GM19467 (cell line): ENCODE measurements at regions not wholly inside any gene's neighbourhood (a gene's known extent, or its start where the extent isn't known, plus 50 kb on each side); places are given as distances from the start of the nearest gene placed in this dataset.
"Not testable (repeated sequence)": the region's sequence is repeated elsewhere in the genome, so short reads cannot be mapped to it uniquely, and the experiment has no call there.

Source experiments
- ATAC-seq: cut with Tn5 transposase; IDR thresholded peaks from one replicate; pipeline ENCODE4 v1.9.1; 2021; ENCODE audit warnings: mild to moderate bottlenecking, moderate library complexity; ENCODE audit not compliant: unreplicated experiment

DNA sequence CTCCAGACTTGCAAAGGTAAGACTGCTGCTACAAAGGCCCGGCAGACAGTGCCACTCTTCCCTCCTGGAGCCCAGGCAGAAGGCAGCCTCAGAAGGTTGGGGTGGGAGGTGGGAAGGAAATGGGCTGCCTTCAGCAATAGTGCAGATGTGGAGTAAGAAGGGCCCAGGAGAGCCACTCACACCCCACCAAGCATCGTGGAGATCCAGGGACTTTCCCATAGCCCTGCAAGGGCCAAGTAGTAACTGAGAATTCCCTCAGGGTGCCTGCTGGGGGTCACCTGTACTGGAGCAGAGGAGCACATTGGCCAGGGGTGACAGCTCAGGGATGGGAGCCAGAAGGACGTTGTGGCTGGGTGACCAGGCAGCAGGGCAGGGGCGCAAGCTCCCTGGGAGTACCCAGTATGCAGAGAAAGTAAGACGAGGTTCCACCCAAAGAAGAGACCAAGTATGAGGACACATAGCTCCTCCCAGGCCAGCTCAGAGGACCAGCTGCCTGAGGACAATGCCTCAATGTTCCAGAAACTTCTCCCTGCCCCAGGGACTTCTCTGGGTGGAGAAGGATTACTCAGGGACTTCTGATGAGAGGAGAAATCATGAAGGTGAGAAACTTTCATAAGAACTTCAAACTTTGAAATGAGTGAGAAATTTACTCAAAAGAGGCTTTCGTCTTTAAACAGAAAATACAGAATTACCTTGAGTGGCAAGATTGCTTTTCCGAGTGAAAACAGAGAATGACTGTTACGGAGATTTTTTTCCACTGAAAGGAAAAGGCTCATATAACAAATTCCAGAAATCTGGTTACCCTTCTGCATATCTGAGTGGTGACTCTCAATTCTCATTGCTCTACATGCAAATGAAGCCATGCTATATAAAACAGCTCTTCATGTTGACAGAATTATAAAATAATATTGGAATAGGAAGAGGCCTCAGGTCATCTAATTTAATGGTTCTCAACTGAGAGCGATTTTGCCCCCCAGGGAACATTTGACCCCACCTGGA, 87.9 kb upstream of the TRIO start:
- ATAC-seq, result no peak

DNA sequence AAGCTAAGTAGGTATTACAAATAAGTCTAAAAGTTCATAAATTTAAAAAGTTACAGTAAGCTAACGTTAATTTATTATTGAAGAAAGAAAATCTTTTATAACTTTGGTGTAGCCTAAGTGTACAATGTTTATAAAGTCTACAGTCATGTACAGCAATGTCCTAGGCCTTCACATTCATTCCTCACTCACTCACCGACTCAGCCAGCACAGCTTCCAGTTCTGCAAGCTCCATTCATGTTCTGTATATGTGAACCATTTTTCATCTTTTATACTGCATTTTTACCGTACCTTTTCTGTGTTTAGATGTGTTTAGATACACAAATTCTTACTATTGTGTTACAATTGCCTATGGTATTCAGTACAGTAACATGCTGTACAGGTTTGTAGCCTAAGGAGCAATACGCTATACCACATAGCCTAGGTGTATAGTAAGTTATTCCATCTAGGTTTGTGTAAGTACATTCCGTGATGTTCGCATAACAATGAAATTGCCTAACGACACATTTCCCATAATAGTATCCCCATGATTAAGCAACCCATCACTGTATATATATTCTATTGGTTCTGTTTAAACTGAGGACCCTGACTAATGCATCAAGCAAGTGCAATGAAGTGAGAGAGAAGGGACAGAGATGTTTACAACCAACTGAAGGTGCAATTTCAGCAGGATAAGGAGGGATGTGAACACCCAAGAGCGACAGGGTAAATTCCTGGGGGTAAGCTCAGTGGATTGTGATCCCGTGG, 88.9 kb upstream of the TRIO start:
- no peak for ATAC-seq

DNA sequence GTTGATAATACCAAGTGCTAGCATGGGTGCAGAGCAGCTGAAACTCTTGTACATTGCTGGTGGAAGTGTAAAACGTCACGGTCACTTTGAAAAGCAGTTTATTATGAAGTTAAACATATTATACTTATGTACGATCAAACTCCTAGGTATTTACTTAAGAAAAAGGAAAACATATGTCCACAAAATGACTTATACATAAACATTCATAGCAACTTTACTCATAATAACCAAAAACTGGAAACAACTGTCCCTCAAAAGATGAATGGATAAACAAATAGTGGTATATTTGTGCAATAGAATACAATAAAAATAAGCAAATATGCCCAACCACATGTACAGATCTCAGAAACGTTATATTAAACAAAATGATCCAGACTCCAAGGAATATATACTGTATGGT, 92.3 kb upstream of the TRIO start:
- ATAC-seq, result no peak

DNA sequence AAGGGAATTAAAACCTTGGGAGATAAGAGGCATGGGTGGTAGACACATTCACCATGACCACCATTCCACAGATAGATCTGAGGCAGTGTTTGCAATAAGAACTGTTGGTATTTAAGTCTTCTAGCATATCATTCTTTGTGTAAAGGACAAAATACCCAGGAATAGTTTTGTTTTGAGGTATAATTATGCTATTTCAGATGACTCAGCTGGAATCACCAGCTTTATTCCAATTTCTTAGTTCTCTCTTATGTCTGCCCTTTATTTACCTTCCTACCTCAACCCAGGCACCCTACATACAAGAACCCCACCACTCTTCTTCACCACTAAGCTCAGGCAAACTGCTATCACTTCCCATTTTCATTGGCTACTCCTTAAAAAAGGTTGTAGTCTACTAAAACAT, 94.7 kb upstream of the TRIO start:
- ATAC-seq, result no peak

DNA sequence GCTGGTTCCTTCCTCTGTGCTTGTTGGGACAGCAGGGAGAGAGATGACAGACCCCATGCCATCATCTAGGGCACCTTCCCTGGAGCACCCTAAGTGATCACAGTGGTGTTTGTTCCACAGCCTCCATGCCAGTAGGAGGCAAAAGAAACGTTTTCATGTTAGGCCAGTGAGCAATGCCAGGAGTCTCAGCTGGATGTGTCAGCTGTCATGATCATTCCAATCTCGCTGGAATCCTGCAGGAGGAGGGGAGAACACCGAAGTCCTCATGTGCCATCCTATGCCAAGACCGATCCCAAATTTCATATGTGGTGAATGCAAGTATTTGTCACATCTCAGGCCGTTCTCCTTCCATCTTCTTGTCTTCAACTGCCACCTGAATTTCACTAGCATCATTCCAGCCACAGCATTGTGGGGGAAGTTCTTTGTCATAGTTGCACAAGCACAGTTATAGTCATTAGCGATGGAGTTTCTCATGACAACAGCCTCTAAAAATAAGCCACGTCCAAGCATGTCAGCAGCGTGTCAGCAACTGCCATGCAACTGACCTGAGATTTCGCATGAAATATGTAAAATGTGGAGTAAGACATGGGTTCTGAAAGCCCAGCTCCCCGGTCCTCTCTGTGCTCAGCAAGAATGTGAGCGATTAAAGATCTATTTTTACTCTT, 97.2 kb upstream of the DNAH5 start:
- ATAC-seq, result no peak

DNA sequence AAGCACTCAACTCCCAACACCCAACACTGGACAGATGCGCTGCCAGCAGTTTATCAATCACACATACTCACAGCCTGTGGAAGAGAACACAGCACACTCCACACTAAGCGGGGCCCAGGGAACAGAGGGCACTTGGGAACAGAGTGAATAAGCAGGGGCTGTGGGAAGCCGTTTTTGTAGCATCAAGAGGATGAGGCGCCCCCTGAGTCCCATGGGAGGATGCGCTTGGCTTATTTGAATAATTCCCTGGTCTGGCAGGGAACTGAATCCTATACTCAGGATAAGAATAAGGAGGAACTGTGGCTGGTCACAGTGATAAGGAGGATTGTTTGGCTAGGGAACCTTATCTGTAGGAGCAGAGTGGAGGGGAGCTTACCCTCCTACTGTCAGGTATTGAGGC, 96.1 kb upstream of the DNAH5 start:
- no peak for ATAC-seq

DNA sequence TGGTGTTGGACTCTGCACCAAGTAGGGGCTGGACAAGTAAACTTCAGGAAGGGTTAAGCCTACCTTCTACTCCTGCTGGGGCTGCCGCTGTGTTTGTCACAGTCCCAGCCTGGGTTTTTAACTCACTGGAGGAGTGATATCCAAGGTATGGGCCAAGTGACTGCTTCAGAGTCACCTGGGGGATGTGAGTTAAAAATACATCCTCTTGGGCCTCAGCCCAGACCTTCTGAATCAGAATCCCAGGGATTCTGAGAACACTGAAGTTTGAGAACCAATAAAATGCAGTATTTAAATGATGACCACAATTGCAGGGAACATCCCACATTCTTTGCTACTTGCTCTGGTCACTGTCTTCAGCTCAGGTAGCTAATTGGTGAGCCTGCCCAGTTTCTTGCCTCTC, 95.1 kb upstream of the DNAH5 start:
- ATAC-seq, result no peak

DNA sequence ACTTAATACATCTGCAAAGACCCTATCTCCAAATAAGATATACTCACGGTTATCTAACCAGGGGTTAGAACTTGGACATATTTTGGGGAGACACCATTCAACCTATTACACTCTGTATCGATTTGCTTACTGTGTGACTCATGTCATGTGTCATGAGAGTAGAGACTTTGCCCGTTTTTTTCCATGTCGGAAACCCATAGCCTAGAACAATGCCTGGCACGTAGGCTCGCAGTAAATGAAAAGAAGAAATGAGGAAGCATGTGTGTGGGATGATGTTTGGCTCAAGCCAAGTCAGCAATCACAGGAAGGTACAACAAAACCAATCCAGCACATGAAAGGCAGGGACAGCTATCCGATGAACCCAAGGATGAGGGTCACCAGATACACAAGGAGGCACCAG, 94.6 kb upstream of the DNAH5 start:
- no peak for ATAC-seq

DNA sequence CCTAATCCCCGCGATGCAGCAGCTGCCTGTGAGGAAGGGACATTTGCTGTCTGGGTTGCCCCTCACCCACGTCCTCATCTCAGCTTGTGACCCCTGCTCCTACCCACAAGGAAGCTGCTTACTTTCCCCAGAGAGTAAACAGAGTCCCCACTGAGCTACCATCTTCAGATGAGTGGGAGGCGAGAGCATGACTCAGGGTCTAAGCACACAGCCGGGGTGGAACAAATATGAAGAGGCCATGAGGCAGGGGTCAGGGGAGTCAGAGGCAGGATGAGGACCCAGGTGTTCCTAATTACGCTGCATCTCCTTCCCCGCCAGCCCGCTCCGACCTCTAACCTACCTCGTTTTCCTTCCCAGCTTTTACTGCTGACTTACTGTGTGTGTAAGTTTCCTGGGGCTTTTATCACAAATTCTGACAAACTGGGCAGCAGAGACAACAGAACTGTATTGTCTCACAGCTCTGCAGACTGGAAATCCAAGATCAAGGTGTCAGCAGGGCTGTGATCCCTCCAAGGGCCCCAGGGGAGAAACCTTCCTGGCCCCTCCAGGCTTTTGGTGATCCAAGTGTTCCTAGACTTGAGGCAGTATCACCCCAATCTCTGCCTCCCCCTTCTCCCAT, 94.0 kb upstream of the DNAH5 start:
- no peak for ATAC-seq

DNA sequence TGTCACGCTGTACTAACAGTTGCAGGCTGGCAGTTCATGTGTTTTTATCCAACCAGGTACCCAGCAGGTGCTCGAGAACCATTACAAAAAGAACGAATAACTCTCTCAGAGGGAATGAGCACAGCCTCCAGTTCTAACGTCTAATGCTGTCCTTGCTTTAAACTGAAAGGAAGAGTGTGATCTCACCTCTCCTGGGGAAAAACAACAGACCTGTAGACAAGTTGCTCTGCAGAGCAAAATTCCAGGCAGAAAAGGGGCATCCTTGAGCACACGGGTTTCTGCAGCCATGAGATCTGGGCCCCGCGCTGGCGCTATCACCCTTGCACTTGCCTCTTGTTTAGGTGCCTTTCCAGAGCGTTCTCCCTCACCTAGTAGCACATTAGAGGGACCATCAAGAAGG, 92.5 kb upstream of the DNAH5 start:
- ATAC-seq, result no peak

DNA sequence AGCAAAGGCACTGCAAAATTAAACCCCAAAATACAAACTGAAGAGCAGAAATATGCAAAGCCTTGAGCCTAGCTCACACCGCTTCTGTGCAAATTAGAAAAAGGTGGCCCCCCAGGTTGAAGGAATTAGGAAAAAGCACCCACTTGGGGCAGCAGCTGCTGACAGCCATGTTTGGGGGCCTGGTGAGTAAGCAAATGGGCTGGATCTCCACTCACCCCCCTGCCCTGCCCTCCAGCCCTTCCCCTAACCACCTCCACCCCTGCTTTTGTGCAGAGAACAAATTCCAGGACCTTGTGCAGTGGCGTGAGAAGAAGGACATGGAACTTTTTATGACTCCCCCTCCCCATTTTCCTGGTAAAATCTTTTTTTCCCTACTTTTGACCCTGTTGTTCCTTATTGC, 92.0 kb upstream of the DNAH5 start:
- no peak for ATAC-seq

DNA sequence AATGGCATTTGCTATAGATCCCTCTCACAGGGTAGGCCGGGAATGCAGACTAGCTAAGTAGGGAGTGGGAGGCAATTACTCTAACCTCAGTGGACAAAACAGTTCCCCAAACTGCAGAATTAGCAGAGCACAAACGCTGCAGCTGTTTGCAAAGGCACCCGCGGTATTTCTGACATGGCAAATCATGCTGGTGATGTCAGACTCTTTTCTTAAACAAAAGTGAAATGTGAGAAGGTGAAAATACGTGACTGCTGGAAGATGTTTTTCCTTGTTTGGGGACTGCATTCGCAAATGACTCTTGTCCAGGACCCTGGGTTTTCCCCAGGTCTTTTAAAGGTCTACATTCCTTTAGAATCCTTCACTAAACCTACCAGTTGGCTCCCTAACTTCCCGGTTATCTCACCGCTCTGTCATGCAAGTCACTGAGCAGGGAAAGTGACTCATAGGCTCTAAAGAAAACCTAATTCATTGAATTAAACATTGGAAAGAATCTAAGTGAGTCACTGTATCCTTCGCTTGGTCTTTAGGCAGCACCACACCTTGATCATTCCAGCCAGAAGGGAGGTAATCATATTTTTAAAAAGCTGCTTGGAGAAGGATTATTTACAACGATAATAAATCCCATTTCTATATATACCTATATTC, 91.5 kb upstream of the DNAH5 start:
- ATAC-seq, result no peak

DNA sequence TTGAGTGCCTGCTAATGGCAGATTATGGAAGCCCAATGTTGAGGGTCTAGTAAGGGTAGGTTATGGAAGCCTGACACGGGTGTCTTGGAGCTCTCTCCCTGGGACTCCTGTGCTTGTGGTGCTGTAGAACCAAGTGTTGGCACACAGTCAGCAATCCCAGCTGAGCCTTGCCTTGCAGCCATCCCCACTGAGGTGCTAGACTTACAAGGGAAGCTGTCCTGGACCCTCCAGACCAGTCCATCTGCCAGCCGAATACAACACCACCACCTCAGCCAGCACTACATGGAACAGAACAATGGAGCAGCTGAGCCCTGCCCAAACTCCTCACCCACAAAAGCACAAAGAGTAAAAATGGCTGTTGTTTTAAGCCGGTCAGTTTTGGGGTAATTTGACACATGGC, 90.5 kb upstream of the DNAH5 start:
- ATAC-seq, result no peak

DNA sequence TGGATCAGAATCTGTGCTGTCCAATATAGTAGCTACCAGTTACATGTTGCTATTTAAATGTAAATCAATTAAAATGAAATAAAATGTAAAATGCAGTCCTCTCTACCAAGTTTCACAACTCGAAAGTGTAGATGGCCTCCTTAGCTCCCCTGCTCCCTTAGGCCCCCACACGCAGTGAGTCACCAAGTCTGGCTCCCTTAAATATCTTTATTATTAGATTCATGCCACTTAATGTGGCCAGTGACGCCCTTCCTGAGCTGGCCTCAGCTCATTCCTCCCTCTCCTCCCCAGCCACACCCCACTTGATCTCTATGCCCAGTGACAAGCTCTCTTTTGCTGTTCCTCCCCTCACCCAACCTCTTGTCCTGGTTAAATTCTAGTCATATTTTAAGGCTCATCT, 88.4 kb upstream of the DNAH5 start:
- ATAC-seq, result no peak

DNA sequence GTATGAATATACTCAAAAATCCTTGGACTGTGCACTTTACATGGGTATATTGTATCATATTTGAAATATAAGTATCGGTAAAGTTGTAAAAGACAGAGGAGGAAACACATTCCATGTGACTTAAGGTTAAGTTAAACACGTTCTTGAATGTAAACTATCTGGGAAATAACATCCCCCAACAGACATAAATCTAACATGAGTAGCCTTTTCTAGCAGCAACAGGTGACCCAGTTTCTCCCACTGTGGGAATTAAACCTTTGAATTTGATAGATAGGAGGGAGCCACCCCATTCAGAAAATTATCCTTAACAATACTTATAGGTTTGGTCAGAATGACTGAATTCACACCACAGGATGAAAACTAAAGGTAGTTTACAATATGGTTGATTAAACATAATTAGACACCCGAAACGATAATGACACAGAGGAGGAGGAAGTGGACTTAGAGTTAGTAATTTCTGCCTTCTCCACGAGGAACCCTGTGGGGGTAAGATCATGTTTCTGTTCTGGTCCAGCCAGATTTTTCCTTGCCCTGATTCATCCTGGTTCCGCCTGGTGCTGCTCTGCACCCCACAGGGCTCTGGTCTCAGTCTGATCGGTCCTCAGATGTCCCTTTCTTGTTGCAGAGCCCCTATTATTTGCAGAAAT, 84.6 kb upstream of the DNAH5 start:
- ATAC-seq, result no peak

DNA sequence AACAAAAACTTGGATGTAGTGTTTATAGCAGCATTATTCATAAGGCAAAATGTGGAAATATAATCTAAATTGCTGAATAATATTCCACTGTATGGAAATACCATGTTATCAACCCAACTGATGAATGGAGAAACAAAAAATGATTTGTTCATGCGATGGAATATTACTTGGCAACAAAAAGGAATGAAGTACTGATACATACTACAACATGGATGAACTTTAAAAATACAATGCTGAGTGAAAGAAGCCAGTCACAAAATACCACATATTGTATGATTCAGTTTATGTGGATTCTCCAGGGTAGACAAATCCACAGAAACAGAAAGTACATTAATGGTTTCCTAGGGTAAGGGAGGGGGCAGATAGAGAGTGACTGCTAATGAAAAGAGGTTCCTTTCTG, 83.7 kb upstream of the DNAH5 start:
- ATAC-seq, result no peak

DNA sequence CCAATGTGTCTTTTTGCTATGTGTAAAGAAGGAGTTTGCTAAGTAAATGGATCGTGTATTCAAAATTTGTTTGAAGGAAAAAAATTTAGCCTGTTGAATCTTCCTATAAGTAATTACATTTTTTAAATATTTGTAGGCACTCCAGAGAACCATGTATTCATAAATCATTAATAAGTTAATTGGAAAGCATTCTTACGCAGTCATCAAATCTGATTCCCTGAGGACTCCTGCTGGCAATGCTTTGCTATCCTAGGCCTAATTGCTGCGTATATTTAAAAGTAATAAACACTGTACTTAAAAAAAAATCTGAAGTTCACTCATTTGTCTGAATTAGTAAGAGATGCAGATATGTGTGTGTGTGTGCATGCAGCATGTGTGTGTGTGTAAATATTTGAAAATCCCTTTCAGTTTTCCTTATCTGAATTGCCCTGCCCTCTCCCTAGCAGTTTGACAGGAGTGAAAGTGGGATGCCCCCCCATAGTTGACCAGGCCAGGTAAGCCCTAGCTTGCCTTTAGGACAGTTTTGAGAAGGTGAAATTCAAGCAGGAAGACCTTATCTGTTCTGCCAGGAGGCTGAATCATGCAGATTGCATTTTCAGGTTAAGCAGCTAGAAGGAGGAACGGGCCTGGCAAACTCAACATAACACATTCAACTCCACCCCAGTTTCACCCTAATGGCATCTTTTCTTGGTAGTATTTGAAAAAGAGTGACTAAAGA, 81.2 kb upstream of the DNAH5 start:
- ATAC-seq, result no peak

DNA sequence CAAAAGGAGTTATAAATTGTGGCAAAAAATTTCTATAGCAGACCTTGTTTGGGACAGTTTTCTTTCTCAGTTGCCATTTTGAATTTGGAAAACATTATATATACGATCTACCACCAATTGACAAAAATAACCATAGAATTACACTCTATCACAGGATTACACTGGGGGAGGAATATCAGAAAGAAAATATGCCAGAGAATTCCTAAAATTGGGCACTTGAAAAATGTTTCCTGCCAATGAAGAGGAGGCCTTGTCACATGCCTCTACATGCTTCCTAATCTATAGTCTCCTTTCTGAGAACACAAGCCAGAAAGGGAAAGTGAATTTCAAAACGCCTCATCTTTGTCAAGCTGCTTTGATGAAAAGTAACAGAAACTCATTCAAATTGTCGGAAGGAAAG, 78.5 kb upstream of the DNAH5 start:
- no peak for ATAC-seq

DNA sequence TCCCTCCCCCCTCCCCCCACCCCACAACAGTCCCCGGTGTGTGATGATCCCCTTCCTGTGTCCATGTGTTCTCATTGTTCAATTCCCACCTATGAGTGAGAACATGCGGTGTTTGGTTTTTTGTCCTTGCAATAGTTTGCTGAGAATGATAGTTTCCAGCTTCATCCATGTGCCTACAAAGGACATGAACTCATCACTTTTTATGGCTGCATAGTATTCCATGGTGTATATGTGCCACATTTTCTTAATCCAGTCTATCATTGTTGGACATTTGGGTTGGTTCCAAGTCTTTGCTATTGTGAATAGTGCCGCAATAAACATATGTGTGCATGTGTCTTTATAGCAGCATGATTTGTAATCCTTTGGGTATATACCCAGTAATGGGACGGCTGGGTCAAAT, 76.5 kb upstream of the DNAH5 start:
- not testable (repeated sequence) for ATAC-seq
